Neural cell (in vitro differentiated cells): ENCODE measurements at regions not wholly inside any gene's neighbourhood (a gene's known extent, or its start where the extent isn't known, plus 50 kb on each side); places are given as distances from the start of the nearest gene placed in this dataset.

Experiments
- EZH2 ChIP-seq: fragments of 200-600, 300-800 bp; shearing (Covaris generic), sonication (generic); IDR thresholded peaks from 2 replicates; pipeline ENCODE4 v1.6.1; 2014; ENCODE audit warnings: antibody characterized with exemption, low read length, borderline replicate concordance, mild to moderate bottlenecking; ENCODE audit not compliant: insufficient read depth, poor library complexity, severe bottlenecking
- POLR2AphosphoS5 ChIP-seq: IDR thresholded peaks from 2 replicates; pipeline ENCODE4 v1.6.1; 2012
- RAD21 ChIP-seq: fragments of 450-650 bp; conservative IDR thresholded peaks from 2 replicates; pipeline ENCODE4 v1.6.1; 2014; ENCODE audit warnings: antibody characterized with exemption, mild to moderate bottlenecking, moderate library complexity
- TAF1 ChIP-seq: IDR thresholded peaks from 2 replicates; pipeline ENCODE4 v1.6.1; 2012; ENCODE audit warnings: low read depth
- TF ChIP-seq, protein P1 (sequence below): fragments of 450-650 bp; IDR thresholded peaks from 2 replicates; pipeline ENCODE4 v1.5.1; 2014; ENCODE audit warnings: antibody characterized with exemption, mild to moderate bottlenecking, moderate library complexity; ENCODE audit not compliant: poor library complexity, severe bottlenecking

DNA sequence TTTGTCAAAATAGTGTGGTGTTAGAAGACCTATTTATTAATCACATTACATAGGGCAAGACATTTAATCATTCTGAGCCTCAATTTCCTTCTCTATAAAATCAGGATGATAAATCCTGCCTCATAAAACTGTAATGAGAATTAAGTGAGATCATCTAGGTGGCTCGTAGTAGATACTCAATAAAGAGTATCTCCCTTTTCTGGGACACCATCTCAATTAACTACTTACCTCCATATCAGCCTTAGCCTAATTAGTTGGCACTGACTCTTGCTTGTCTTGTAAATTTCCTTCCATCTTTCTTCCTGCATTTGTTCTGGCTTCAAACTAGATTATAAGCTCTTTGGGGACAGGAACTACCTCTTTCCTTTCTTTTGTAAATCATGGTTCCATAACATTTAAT is 102.6 kb upstream of the TNR start:
- TF ChIP-seq, protein P1, sequence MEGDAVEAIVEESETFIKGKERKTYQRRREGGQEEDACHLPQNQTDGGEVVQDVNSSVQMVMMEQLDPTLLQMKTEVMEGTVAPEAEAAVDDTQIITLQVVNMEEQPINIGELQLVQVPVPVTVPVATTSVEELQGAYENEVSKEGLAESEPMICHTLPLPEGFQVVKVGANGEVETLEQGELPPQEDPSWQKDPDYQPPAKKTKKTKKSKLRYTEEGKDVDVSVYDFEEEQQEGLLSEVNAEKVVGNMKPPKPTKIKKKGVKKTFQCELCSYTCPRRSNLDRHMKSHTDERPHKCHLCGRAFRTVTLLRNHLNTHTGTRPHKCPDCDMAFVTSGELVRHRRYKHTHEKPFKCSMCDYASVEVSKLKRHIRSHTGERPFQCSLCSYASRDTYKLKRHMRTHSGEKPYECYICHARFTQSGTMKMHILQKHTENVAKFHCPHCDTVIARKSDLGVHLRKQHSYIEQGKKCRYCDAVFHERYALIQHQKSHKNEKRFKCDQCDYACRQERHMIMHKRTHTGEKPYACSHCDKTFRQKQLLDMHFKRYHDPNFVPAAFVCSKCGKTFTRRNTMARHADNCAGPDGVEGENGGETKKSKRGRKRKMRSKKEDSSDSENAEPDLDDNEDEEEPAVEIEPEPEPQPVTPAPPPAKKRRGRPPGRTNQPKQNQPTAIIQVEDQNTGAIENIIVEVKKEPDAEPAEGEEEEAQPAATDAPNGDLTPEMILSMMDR = no peak
- no peak for TF ChIP-seq POLR2AphosphoS5
- no peak for TF ChIP-seq TAF1
- no peak for TF ChIP-seq RAD21
- TF ChIP-seq EZH2 = no peak
